Memory B cell (primary cell): ENCODE measurements at regions not wholly inside any gene's neighbourhood (a gene's known extent, or its start where the extent isn't known, plus 50 kb on each side); places are given as distances from the start of the nearest gene placed in this dataset.

ENCODE experiments used
- ATAC-seq: fragments of 150-1000 bp; cut with Tn5 transposase; 2 replicates; pipeline ENCODE4 v1.10.0; 2021; ENCODE audit warnings: low read depth, mild to moderate bottlenecking, moderate library complexity
- DNase-seq, 2 donors: peaks; one replicate each; pipeline ENCODE4 v3.0.0; 2022; ENCODE audit warnings: low spot score in 2 of 2
- H3K27ac Mint-ChIP-seq: one replicate; pipeline ENCODE4 v1.8.0; 2022; ENCODE audit warnings: mild to moderate bottlenecking, moderate library complexity, mixed read lengths
- H3K27me3 Mint-ChIP-seq: one replicate; pipeline ENCODE4 v1.8.0; 2022; ENCODE audit warnings: mixed read lengths
- H3K36me3 Mint-ChIP-seq: one replicate; pipeline ENCODE4 v1.8.0; 2022; ENCODE audit warnings: mild to moderate bottlenecking, mixed read lengths
- H3K4me1 Mint-ChIP-seq: one replicate; pipeline ENCODE4 v1.8.0; 2022; ENCODE audit warnings: mixed read lengths
- H3K4me3 Mint-ChIP-seq: one replicate; pipeline ENCODE4 v1.8.0; 2022; ENCODE audit warnings: mild to moderate bottlenecking, moderate library complexity, mixed read lengths
- H3K9me3 Mint-ChIP-seq: one replicate; pipeline ENCODE4 v1.8.0; 2022; ENCODE audit warnings: mixed read lengths

DNA sequence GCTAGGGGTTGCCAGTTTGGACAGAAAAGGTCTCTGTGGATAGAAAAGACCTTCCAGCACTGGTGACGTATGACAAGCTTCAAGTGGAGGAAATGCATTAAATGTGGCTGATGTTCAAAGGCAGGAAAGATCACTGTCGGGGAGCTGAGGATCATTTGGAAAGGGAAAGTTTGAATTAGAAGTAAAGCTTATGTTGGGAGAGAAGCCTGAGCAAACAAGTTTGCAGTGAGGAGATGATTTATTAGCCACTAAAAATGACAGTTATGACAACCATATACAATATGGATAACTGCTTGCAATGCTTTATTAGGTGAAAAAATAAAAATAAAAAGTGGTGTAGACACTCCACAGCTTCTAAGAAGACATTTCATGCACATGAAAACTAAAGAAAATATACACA, 135.3 kb upstream of the HS3ST1 start:
- H3K9me3 Mint-ChIP-seq: peaks cover 12% of the 10 kb centered on the region
- H3K27me3 Mint-ChIP-seq: no peaks in the 10 kb centered on the region
- no peak for ATAC-seq
- H3K4me1 Mint-ChIP-seq: peaks cover 8% of the 10 kb centered on the region
- no peak overlapping the region for H3K27ac Mint-ChIP-seq
- no peak overlapping the region for H3K4me3 Mint-ChIP-seq
- no peak for DNase-seq
- no peaks in the 10 kb centered on the region for H3K36me3 Mint-ChIP-seq

DNA sequence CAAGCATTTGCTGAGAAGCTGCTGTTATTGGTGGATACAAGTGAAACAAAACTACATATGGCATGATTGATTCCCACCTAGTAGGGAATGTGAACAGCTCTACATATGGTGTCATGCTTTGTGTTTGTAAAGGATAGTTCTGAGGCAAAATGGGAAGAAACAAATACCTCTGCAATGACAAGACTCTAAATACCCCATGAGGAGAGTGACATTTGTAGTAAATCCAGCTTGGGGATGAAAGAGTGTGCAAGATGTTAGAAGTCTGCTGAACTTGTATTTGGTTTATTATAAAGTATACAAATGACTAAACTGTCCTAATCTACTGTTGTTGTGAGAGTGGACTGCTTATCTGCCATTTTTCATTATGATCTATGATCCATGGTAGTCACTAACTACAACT, 120.8 kb upstream of the HS3ST1 start:
- no peaks in the 10 kb centered on the region for H3K9me3 Mint-ChIP-seq
- DNase-seq: no peak
- no peak for ATAC-seq
- no peaks in the 10 kb centered on the region for H3K27me3 Mint-ChIP-seq
- peaks cover 2% of the 10 kb centered on the region for H3K4me1 Mint-ChIP-seq
- H3K36me3 Mint-ChIP-seq: no peaks in the 10 kb centered on the region
- H3K27ac Mint-ChIP-seq: no peak overlapping the region
- no peak overlapping the region for H3K4me3 Mint-ChIP-seq

DNA sequence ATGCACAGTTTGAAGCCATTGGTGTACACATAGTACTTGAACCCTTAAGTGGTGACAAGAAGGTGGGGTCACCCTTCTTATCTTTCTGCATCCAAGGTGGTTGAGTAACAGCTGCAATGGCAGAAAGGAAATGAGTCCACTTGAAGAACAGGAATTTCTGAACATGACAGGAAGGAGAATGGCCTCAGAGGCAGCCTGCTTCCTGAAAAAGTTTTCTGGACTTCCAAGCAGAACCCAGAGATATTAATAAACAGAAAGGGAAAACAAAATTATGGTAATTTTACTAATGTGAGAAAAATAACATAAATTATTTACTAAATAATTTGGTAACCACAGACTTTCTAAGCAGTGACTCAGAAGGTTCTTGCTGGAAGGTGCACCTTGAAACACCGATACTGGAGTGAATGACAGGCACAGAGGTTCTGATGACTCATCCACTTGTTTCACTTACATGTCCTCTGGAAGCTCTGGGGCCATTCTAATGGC, 119.9 kb upstream of the HS3ST1 start:
- no peaks in the 10 kb centered on the region for H3K27me3 Mint-ChIP-seq
- ATAC-seq: no peak
- H3K4me1 Mint-ChIP-seq: peaks cover 8% of the 10 kb centered on the region
- DNase-seq: no peak
- H3K9me3 Mint-ChIP-seq: no peaks in the 10 kb centered on the region
- H3K27ac Mint-ChIP-seq: no peak overlapping the region
- no peaks in the 10 kb centered on the region for H3K36me3 Mint-ChIP-seq
- H3K4me3 Mint-ChIP-seq: no peak overlapping the region

- Mint-ChIP-seq H3K9me3 (no peaks in the 10 kb centered on the region), H3K27ac (no peak overlapping the region), H3K36me3 (no peaks in the 10 kb centered on the region), H3K27me3 (no peaks in the 10 kb centered on the region), H3K4me1 (peaks cover 11% of the 10 kb centered on the region), H3K4me3 (no peak overlapping the region)
- no peak for ATAC-seq
- no peak for DNase-seq
These were observed 117.9 kb upstream of the HS3ST1 start for GRCh38 chr4:11546391-11547175.

GRCh38 chr4:11545651-11546050, 117.0 kb upstream of the HS3ST1 start:
- no peaks in the 10 kb centered on the region for H3K9me3 Mint-ChIP-seq

DNA sequence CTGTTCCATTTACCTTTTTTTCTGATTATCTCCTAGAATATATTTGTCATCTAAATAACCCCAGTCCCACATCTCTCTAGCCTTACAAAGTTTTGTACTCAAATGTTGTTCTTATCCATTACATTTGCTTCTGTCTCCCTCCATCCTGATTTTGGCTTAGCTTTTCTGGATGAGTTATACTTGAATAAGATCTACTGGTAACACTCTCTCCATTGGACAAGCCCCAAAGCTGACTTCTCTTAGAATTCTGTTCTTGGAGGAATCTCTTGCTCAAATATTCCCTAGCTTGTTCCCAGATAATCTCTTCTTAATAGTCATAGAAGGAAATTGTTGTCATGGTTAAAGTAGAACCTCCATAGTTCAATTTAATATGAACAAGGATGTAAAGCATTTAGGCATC, 115.5 kb upstream of the HS3ST1 start:
- Mint-ChIP-seq H3K4me1 (peaks cover 11% of the 10 kb centered on the region), H3K9me3 (no peaks in the 10 kb centered on the region), H3K36me3 (no peaks in the 10 kb centered on the region), H3K4me3 (no peak overlapping the region), H3K27me3 (no peaks in the 10 kb centered on the region), H3K27ac (no peak overlapping the region)
- DNase-seq (no peak), ATAC-seq (no peak)

More at GRCh38 chr4:11545651-11546050, 117.0 kb upstream of the HS3ST1 start:
- ATAC-seq (no peak), DNase-seq (no peak)
- Mint-ChIP-seq H3K27me3 (no peaks in the 10 kb centered on the region), H3K36me3 (no peaks in the 10 kb centered on the region), H3K27ac (no peak overlapping the region), H3K4me1 (peaks cover 11% of the 10 kb centered on the region), H3K4me3 (no peak overlapping the region)

- no peak overlapping the region for H3K27ac Mint-ChIP-seq
- H3K27me3 Mint-ChIP-seq: no peaks in the 10 kb centered on the region
- peaks cover 11% of the 10 kb centered on the region for H3K4me1 Mint-ChIP-seq
- no peak overlapping the region for H3K4me3 Mint-ChIP-seq
- H3K9me3 Mint-ChIP-seq: no peaks in the 10 kb centered on the region
- ATAC-seq (peak; percentile 57), DNase-seq (no peak)
- no peaks in the 10 kb centered on the region for H3K36me3 Mint-ChIP-seq
These were observed 115.0 kb upstream of the HS3ST1 start for GRCh38 chr4:11543706-11544105.

GRCh38 chr4:11542952-11543351, 114.3 kb upstream of the HS3ST1 start:
- Mint-ChIP-seq H3K9me3 (no peaks in the 10 kb centered on the region), H3K4me1 (peaks cover 11% of the 10 kb centered on the region), H3K27ac (no peak overlapping the region), H3K4me3 (no peak overlapping the region), H3K27me3 (no peaks in the 10 kb centered on the region), H3K36me3 (no peaks in the 10 kb centered on the region)
- ATAC-seq (no peak), DNase-seq (no peak)

DNA sequence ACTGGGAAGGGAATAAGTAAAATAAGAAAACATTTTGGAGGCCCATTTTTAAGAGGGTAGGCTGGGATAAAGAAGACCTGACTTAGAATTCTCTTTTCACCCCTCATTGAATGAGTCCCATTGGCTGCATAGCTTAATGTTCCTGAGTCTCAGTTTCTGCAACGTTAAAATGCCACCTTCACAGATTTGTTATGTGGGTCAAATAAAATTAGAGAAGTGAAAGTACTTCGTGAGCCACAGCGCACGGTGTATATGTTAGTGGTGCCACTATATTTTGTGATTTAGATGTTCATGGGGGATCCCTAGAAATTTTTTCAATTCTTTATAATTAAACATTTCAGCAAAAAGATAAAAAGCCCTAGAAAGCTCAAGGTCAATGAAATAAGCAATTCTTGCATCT, 109.2 kb upstream of the HS3ST1 start:
- Mint-ChIP-seq H3K36me3 (no peaks in the 10 kb centered on the region), H3K9me3 (no peaks in the 10 kb centered on the region), H3K27ac (no peak overlapping the region), H3K27me3 (peaks cover 9% of the 10 kb centered on the region), H3K4me1 (peaks cover 5% of the 10 kb centered on the region), H3K4me3 (no peak overlapping the region)
- no peak for DNase-seq
- ATAC-seq: peak; percentile 93

DNA sequence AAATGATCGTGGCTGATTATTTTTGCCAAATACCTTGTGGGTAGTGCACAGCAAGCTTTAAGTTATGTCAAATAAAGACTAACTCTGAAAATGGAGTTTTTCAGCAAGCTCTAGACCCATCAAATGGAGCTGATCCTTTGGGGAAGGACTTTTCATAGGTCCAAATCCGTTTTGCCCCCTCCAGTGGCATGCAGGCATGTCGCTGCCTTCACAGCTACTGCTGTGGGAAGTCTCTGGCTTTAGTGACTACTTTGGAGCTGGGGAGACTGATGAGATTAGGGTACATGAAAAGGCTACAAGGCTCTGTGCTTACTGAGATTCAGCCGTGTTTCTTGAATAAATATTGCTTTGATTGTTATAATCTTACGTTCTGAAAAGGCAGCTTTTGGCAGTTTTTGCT, 106.6 kb upstream of the HS3ST1 start:
- H3K4me3 Mint-ChIP-seq: no peak overlapping the region
- no peak for DNase-seq
- ATAC-seq: no peak
- peaks cover 4% of the 10 kb centered on the region for H3K9me3 Mint-ChIP-seq
- peaks cover 9% of the 10 kb centered on the region for H3K27me3 Mint-ChIP-seq
- H3K27ac Mint-ChIP-seq: no peak overlapping the region
- peaks cover 5% of the 10 kb centered on the region for H3K4me1 Mint-ChIP-seq
- no peaks in the 10 kb centered on the region for H3K36me3 Mint-ChIP-seq

GRCh38 chr4:11534623-11535302, 106.1 kb upstream of the HS3ST1 start:
- H3K4me1 Mint-ChIP-seq: peaks cover 5% of the 10 kb centered on the region
- H3K4me3 Mint-ChIP-seq: no peak overlapping the region
- H3K36me3 Mint-ChIP-seq: no peaks in the 10 kb centered on the region
- peaks cover 9% of the 10 kb centered on the region for H3K27me3 Mint-ChIP-seq
- ATAC-seq (no peak), DNase-seq (no peak)
- H3K9me3 Mint-ChIP-seq: peaks cover 6% of the 10 kb centered on the region
- H3K27ac Mint-ChIP-seq: no peak overlapping the region

- no peak for DNase-seq
These were observed 103.4 kb upstream of the HS3ST1 start for GRCh38 chr4:11532138-11532537.

DNA sequence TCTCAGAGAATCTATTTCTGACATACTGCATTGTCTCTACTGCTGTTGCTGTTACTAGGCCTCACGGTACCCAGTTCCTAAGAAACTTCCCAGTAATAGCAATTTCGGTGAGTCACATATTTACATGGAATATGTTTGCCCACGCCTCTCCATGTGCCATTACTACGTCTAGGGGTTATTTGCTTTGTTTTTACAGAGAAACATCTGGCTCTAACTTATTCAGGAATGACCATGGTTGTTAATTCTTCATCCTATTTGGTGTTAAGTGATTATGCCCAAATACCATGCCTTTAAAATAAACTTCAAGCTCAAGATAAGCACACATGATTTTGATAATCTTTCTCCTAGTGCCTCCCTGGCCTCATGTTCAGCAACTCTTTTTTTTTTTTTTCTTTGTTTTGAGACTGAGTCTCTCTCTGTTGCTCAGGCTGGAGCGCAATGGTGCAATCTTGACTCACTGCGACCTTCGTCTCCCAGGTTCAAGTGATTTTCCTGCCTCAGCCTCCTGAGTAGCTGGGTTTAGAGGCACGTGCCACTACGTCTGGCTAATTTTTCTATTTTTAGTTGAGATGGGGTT, 101.0 kb upstream of the HS3ST1 start:
- Mint-ChIP-seq H3K27ac (no peak overlapping the region), H3K4me1 (no peaks in the 10 kb centered on the region), H3K36me3 (no peaks in the 10 kb centered on the region), H3K9me3 (peaks cover 6% of the 10 kb centered on the region), H3K4me3 (no peak overlapping the region), H3K27me3 (peaks cover 3% of the 10 kb centered on the region)
- DNase-seq (no peak), ATAC-seq (no peak)

More at GRCh38 chr4:11532138-11532537, 103.4 kb upstream of the HS3ST1 start:
- H3K36me3 Mint-ChIP-seq: no peaks in the 10 kb centered on the region
- H3K27me3 Mint-ChIP-seq: peaks cover 9% of the 10 kb centered on the region
- H3K4me3 Mint-ChIP-seq: no peak overlapping the region
- ATAC-seq: no peak
- peaks cover 6% of the 10 kb centered on the region for H3K9me3 Mint-ChIP-seq
- H3K27ac Mint-ChIP-seq: no peak overlapping the region
- no peaks in the 10 kb centered on the region for H3K4me1 Mint-ChIP-seq

DNA sequence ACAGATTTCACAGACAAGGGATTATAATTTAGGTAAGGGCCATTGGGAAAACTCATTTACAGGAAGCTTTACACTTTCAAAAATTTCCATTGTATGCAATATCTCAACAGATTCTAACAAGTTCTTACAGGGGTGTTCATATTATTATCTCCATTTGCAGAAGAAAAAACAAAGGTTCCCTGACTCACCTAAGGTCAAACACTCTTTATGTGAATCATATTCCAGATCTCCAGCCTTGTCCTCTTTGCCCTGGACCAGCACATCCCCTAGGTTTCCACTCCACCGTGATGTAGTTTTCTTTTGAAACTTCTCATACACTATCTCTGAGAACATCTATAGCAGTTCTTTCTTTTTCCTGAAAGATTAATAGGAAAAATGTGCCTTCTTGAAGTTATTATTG, 96.4 kb upstream of the HS3ST1 start:
- Mint-ChIP-seq H3K36me3 (no peaks in the 10 kb centered on the region), H3K4me1 (no peaks in the 10 kb centered on the region), H3K27ac (no peak overlapping the region), H3K9me3 (no peaks in the 10 kb centered on the region), H3K27me3 (no peaks in the 10 kb centered on the region), H3K4me3 (no peak overlapping the region)
- DNase-seq (no peak), ATAC-seq (no peak)
